Mesenchymal stem cell (in vitro differentiated cells and primary cell): ENCODE measurements at regions not wholly inside any gene's neighbourhood (a gene's known extent, or its start where the extent isn't known, plus 50 kb on each side); places are given as distances from the start of the nearest gene placed in this dataset.

Source experiments
- DNase-seq: peaks from one replicate; pipeline ENCODE4 v3.0.0-alpha.2; 2013
- H2AFZ ChIP-seq: one replicate; pipeline ENCODE4 v1.6.1; 2013; ENCODE audit warnings: low read depth, mild to moderate bottlenecking, control low read depth, inconsistent platforms, low read length, moderate library complexity
- H2AK5ac ChIP-seq: 2 replicates; pipeline ENCODE4 v1.6.1; 2013; ENCODE audit warnings: low read length, moderate library complexity, mild to moderate bottlenecking, inconsistent platforms; ENCODE audit not compliant: severe bottlenecking
- H2BK120ac ChIP-seq: one replicate; pipeline ENCODE4 v1.6.1; 2013; ENCODE audit warnings: low read depth, mild to moderate bottlenecking, inconsistent platforms, low read length, moderate library complexity
- H2BK12ac ChIP-seq, 2 experiments: one replicate each; pipeline ENCODE4 v1.6.1; 2013; ENCODE audit warnings: inconsistent platforms in 2 of 2, low read length in 2 of 2, mild to moderate bottlenecking in 2 of 2, moderate library complexity in 2 of 2, control low read depth in 1 of 2
- H2BK15ac ChIP-seq: one replicate; pipeline ENCODE4 v1.6.1; 2013; ENCODE audit warnings: mild to moderate bottlenecking, low read depth, inconsistent platforms; ENCODE audit not compliant: poor library complexity, severe bottlenecking
- H2BK5ac ChIP-seq: 2 replicates; pipeline ENCODE4 v1.6.1; 2013; ENCODE audit warnings: low read depth, mild to moderate bottlenecking, low read length, control low read depth, inconsistent platforms; ENCODE audit not compliant: poor library complexity, severe bottlenecking
- H3K14ac ChIP-seq, 2 experiments: one replicate each; pipeline ENCODE4 v1.6.1; 2013; ENCODE audit warnings: inconsistent platforms in 2 of 2, low read length in 2 of 2, control low read depth in 1 of 2, mild to moderate bottlenecking in 1 of 2, moderate library complexity in 1 of 2
- H3K18ac ChIP-seq, 2 experiments: one replicate each; pipeline ENCODE4 v1.6.1; 2013; ENCODE audit warnings: inconsistent platforms in 2 of 2, low read length in 2 of 2, control low read depth in 1 of 2, low read depth in 1 of 2, mild to moderate bottlenecking in 1 of 2
- H3K23ac ChIP-seq, 2 experiments: one replicate each; pipeline ENCODE4 v1.6.1; 2013; ENCODE audit warnings: inconsistent platforms in 2 of 2, low read length in 2 of 2, mild to moderate bottlenecking in 2 of 2, moderate library complexity in 2 of 2, control low read depth in 1 of 2
- H3K27ac ChIP-seq: 2 replicates; pipeline ENCODE4 v1.5.1; 2013; ENCODE audit warnings: mild to moderate bottlenecking, moderate library complexity, low read length, control low read depth, inconsistent platforms; ENCODE audit not compliant: poor library complexity, severe bottlenecking
- H3K27me3 ChIP-seq, 2 experiments: 2 replicates each; pipeline versions ENCODE4 v1.6.1 to v1.7.0; 2013; ENCODE audit warnings: low read length in 2 of 2, mild to moderate bottlenecking in 2 of 2, moderate library complexity in 2 of 2, control low read depth in 1 of 2, inconsistent platforms in 1 of 2; ENCODE audit not compliant: control insufficient read depth in 1 of 2, insufficient read depth in 1 of 2
- H3K36me3 ChIP-seq, 2 experiments: 2 replicates each; pipeline versions ENCODE4 v1.6.1 to v1.7.0; 2013; ENCODE audit warnings: low read length in 2 of 2, control low read depth in 1 of 2, inconsistent platforms in 1 of 2, low read depth in 1 of 2, mild to moderate bottlenecking in 1 of 2; ENCODE audit not compliant: insufficient read depth in 2 of 2, control insufficient read depth in 1 of 2
- H3K4ac ChIP-seq, 2 experiments: one replicate each; pipeline ENCODE4 v1.6.1; 2013; ENCODE audit warnings: inconsistent platforms in 2 of 2, low read length in 2 of 2, mild to moderate bottlenecking in 2 of 2, moderate library complexity in 2 of 2, control low read depth in 1 of 2, low read depth in 1 of 2
- H3K4me1 ChIP-seq: 2 replicates; pipeline ENCODE4 v1.6.1; 2013; ENCODE audit warnings: low read depth, low read length, control low read depth; ENCODE audit not compliant: control insufficient read depth, insufficient read depth
- H3K4me2 ChIP-seq: 2 replicates; pipeline ENCODE4 v1.6.1; 2013; ENCODE audit warnings: low read length, mild to moderate bottlenecking, inconsistent platforms; ENCODE audit not compliant: poor library complexity, severe bottlenecking
- H3K4me3 ChIP-seq, 2 experiments: 2 replicates each; pipeline versions ENCODE4 v1.5.1 to v1.7.0; 2013; ENCODE audit warnings: low read length in 2 of 2, mild to moderate bottlenecking in 2 of 2, control low read depth in 1 of 2, low read depth in 1 of 2; ENCODE audit not compliant: insufficient read depth in 1 of 2
- H3K79me1 ChIP-seq: replicated peaks from 2 replicates; pipeline ENCODE4 v1.6.1; 2013; ENCODE audit warnings: mild to moderate bottlenecking, control low read depth, low read length, inconsistent platforms; ENCODE audit not compliant: poor library complexity, severe bottlenecking
- H3K9ac ChIP-seq: 2 replicates; pipeline ENCODE4 v1.7.0; 2013; ENCODE audit warnings: mild to moderate bottlenecking, low read length, moderate library complexity
- H3K9me3 ChIP-seq: 2 replicates; pipeline ENCODE4 v1.7.0; 2013; ENCODE audit warnings: mild to moderate bottlenecking, low read length; ENCODE audit not compliant: control insufficient read depth
- H4K8ac ChIP-seq: one replicate; pipeline ENCODE4 v1.6.1; 2013; ENCODE audit warnings: inconsistent platforms, mild to moderate bottlenecking, low read length, moderate library complexity
- H4K91ac ChIP-seq: one replicate; pipeline ENCODE4 v1.6.1; 2013; ENCODE audit warnings: mild to moderate bottlenecking, low read length, inconsistent platforms
- WGBS: methylation state at CpG from one replicate; pipeline ENCODE4 v1.1.7; 2013; ENCODE audit warnings: mixed read lengths; 5-methylcytosine and 5-hydroxymethylcytosine counted together

- H2BK120ac ChIP-seq, result no peak overlapping the region
- H3K18ac ChIP-seq, result no peak overlapping the region
- no peak overlapping the region for H4K8ac ChIP-seq
- no peak overlapping the region for H2AK5ac ChIP-seq
- H3K27me3 ChIP-seq, result peaks cover 0 to 7% of the 10 kb centered on the region in 2 experiments
- H3K4me1 ChIP-seq, result no peaks in the 10 kb centered on the region
- no peak overlapping the region for H3K9ac ChIP-seq
- H3K23ac ChIP-seq, result no peak overlapping the region
- H3K79me1 ChIP-seq, result no peaks in the 10 kb centered on the region
- no peak overlapping the region for H2AFZ ChIP-seq
- WGBS, result 91% methylated on average over 4 of the region's 4 CpGs
- H3K4ac ChIP-seq, result no peak overlapping the region
- no peak overlapping the region for H3K4me3 ChIP-seq
- H3K14ac ChIP-seq, result no peak overlapping the region
- no peak for DNase-seq
- no peaks in the 10 kb centered on the region for H3K9me3 ChIP-seq
- no peak overlapping the region for H2BK15ac ChIP-seq
- peak overlapping the region; percentile 20 for H3K27ac ChIP-seq
- no peak overlapping the region for H4K91ac ChIP-seq
- no peak overlapping the region for H2BK5ac ChIP-seq
- no peaks in the 10 kb centered on the region for H3K36me3 ChIP-seq
- no peak overlapping the region for H2BK12ac ChIP-seq
- no peak overlapping the region for H3K4me2 ChIP-seq
Observed at GRCh38 chr5:147036691-147037245, 158.2 kb upstream of the PPP2R2B start.

GRCh38 chr5:147037515-147038205 lies 159.1 kb upstream of the PPP2R2B start:
- H3K79me1 ChIP-seq, result no peaks in the 10 kb centered on the region
- H3K4me2 ChIP-seq, result no peak overlapping the region
- H2BK5ac ChIP-seq, result no peak overlapping the region
- H3K9me3 ChIP-seq, result no peaks in the 10 kb centered on the region
- H2AFZ ChIP-seq, result no peak overlapping the region
- 4% methylated on average over 3 of the region's 3 CpGs for WGBS
- no peak overlapping the region for H3K4ac ChIP-seq
- H4K8ac ChIP-seq, result no peak overlapping the region
- H3K27me3 ChIP-seq, result peaks cover 0 to 12% of the 10 kb centered on the region in 2 experiments
- no peak overlapping the region for H3K9ac ChIP-seq
- no peak overlapping the region for H2BK120ac ChIP-seq
- peak; percentile 66 for DNase-seq
- no peak overlapping the region for H2BK15ac ChIP-seq
- H3K23ac ChIP-seq, result no peak overlapping the region
- H2AK5ac ChIP-seq, result no peak overlapping the region
- no peaks in the 10 kb centered on the region for H3K4me1 ChIP-seq
- no peak overlapping the region for H2BK12ac ChIP-seq
- H3K4me3 ChIP-seq, result no peak overlapping the region
- no peak overlapping the region for H3K14ac ChIP-seq
- no peaks in the 10 kb centered on the region for H3K36me3 ChIP-seq
- H4K91ac ChIP-seq, result no peak overlapping the region
- H3K27ac ChIP-seq, result peak overlapping the region; percentile 38
- H3K18ac ChIP-seq, result no peak overlapping the region

DNA sequence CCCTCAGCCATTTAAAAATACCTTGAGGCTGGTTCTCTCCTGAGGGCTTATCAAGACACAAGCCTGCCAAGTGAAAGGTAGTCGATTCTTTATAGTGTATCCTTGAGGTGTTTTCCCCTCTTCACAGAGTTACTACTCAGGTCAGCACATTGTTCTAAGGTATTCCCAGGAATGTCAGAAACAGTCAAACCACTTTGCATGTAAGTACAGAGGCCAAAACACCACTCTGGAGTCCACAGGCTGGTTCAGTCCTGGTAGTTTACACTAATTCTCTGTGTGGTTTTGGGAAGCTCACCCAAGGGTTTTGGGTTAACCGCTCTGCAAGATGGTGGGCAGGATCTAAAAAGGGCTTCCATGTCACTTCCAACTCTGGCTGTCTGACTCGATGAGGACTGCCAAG lies 162.3 kb upstream of the PPP2R2B start:
- no peak for DNase-seq
- H3K4me3 ChIP-seq, result no peak overlapping the region
- no peak overlapping the region for H2BK12ac ChIP-seq
- no peak overlapping the region for H3K23ac ChIP-seq
- no peak overlapping the region for H3K4me2 ChIP-seq
- H2BK120ac ChIP-seq, result no peak overlapping the region
- H3K18ac ChIP-seq, result no peak overlapping the region
- H3K79me1 ChIP-seq, result no peaks in the 10 kb centered on the region
- H4K8ac ChIP-seq, result no peak overlapping the region
- H3K9ac ChIP-seq, result no peak overlapping the region
- H3K4ac ChIP-seq, result no peak overlapping the region
- no peak overlapping the region for H3K14ac ChIP-seq
- H2AK5ac ChIP-seq, result no peak overlapping the region
- no peak overlapping the region for H2BK5ac ChIP-seq
- H2BK15ac ChIP-seq, result no peak overlapping the region
- H3K27me3 ChIP-seq, result peaks cover 0 to 19% of the 10 kb centered on the region in 2 experiments
- 89% methylated on average over 3 of the region's 3 CpGs for WGBS
- H3K27ac ChIP-seq, result no peak overlapping the region
- no peaks in the 10 kb centered on the region for H3K4me1 ChIP-seq
- H3K9me3 ChIP-seq, result no peaks in the 10 kb centered on the region
- no peaks in the 10 kb centered on the region for H3K36me3 ChIP-seq
- H4K91ac ChIP-seq, result no peak overlapping the region
- no peak overlapping the region for H2AFZ ChIP-seq

GRCh38 chr5:147044572-147045273 lies 166.2 kb upstream of the PPP2R2B start:
- H2BK5ac ChIP-seq, result no peak overlapping the region
- no peak overlapping the region for H2AFZ ChIP-seq
- no peaks in the 10 kb centered on the region for H3K9me3 ChIP-seq
- no peak overlapping the region for H2AK5ac ChIP-seq
- no peak overlapping the region for H2BK12ac ChIP-seq
- WGBS, result 42% methylated on average over 1 of the region's 2 CpGs
- no peak overlapping the region for H3K4me3 ChIP-seq
- H3K18ac ChIP-seq, result no peak overlapping the region
- H3K79me1 ChIP-seq, result no peaks in the 10 kb centered on the region
- H3K23ac ChIP-seq, result no peak overlapping the region
- H2BK15ac ChIP-seq, result no peak overlapping the region
- no peak overlapping the region for H4K8ac ChIP-seq
- peaks cover 3 to 19% of the 10 kb centered on the region in 2 experiments for H3K27me3 ChIP-seq
- H3K4ac ChIP-seq, result no peak overlapping the region
- no peak for DNase-seq
- no peaks in the 10 kb centered on the region for H3K4me1 ChIP-seq
- no peak overlapping the region for H3K14ac ChIP-seq
- no peak overlapping the region for H4K91ac ChIP-seq
- no peak overlapping the region for H3K4me2 ChIP-seq
- H2BK120ac ChIP-seq, result no peak overlapping the region
- H3K9ac ChIP-seq, result no peak overlapping the region
- no peaks in the 10 kb centered on the region for H3K36me3 ChIP-seq
- H3K27ac ChIP-seq, result no peak overlapping the region
